Breast epithelium (tissue), 3 donors: ENCODE measurements at regions not wholly inside any gene's neighbourhood (a gene's known extent, or its start where the extent isn't known, plus 50 kb on each side); places are given as distances from the start of the nearest gene placed in this dataset.

Experiments
- CTCF ChIP-seq, 3 donors: fragments of 450-650 bp; IDR thresholded peaks; one replicate each; pipeline ENCODE4 v1.5.1; 2016 to 2017; ENCODE audit warnings: antibody characterized with exemption in 3 of 3, mild to moderate bottlenecking in 3 of 3, moderate library complexity in 3 of 3
- POLR2A ChIP-seq: fragments of 450-650 bp; IDR thresholded peaks from one replicate; pipeline ENCODE4 v1.6.1; 2016; ENCODE audit warnings: antibody characterized with exemption, mild to moderate bottlenecking, moderate library complexity
- POLR2AphosphoS5 ChIP-seq, 3 donors: sonication (generic); formaldehyde crosslinking; IDR thresholded peaks; one replicate each; pipeline ENCODE4 v1.6.1; 2017; ENCODE audit warnings: antibody characterized with exemption in 3 of 3

DNA sequence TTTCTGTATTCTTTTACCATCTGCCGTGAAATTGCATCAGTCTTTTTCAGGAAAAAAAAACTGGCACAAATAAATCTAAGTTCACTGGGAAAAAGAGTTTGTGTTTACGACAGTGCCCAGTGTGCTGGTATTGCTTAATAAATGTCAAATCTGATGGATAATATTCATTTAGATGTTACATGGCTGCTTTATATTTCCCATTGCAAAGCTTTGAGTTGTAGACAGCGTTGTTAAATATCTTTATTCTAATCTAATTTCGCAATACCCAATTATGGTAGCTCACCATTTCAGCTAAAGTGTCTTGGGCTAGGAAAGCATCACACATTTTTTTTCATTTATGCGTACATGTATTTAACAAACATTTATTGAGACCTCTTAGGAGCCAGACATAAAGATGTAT, 1994.5 kb upstream of the FLRT2 start:
- TF ChIP-seq CTCF (IDR thresholded peaks at IDR 0.05) (no peak), POLR2A (no peak), POLR2AphosphoS5 (IDR thresholded peaks at IDR 0.05) (no peak)
